Right hindlimb (tissue), 1 donor: ENCODE measurements at regions not wholly inside any gene's neighbourhood (a gene's known extent, or its start where the extent isn't known, plus 50 kb on each side); places are given as distances from the start of the nearest gene placed in this dataset.

Experiments used
- DNase-seq: peaks from one replicate; pipeline ENCODE4 v3.0.0-alpha.2; 2018

DNA sequence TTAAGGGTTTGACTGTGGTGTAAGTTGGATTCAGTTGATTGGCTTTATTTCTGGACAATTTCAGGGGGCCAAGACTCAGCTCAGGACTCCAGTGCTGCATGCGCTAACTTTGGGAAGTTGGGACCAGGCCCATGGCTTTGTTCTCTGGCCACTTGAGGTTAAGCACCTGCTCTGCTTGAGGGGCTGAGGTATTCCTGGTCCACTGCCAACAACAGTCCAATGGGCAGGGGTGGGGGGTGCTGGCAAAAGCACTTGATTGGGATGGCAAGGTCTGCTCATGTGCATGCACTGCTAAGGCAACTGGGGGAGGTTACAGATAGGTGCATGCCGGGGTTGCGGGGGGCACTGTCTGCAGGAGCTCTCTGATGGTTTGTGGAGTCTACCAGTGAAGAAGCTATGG, 52.6 kb upstream of the ASB17 start:
- DNase-seq: no peak

DNA sequence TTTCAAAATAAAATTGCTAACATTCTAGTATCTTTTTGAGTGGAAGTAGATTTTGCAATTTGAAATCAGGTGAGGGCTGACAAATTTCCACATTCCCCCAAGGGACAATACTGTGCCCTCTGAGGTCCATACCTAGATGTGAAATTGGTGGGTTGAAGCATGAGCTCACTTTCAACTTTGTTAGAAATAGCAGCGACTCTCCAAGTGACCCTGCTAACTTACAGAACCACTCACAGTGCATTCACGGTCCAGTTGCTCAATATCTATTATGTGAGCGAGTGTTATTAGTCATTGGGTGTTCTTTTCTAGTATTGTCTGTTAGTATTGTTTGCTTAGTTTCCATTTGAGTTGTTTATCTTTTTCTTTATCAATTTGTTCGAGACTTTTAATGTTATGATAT, 53.6 kb upstream of the ASB17 start:
- DNase-seq: no peak

DNA sequence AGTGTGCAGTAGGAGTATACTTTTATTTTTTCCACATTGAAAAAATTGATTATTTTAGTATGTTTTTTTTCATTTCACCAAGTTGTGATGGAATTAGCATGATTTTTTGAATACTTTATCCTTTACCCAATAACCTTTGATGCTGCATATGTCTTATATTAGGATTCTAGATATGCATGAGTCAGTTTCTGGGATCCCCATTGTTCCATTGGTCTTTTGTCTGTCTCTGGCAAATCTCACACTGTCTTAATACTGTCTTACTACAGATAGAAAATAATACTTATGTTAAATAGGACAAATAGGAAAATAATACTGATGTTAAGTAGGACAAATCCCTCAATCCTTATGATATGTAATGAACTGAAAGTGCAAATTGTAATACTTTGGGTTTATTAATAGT, 54.3 kb upstream of the ASB17 start:
- no peak for DNase-seq

DNA sequence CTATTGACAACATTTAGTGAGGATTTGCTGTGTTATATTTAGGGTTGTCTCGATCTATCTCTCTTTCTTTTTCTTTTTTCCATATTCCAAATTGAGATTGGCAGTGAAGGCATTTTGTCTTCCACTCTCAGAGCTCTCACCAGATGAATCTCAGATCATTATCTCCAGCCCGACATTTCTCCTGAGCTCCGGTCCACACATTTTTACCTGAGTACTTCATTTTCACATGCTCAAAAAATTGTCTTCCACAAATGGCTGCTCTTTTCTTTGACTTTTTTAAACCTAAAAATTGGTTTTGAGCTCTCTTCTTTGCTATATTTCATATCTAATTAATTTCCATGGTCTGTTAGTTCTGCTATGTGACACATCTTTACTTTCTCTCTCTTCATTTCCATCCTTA, 56.9 kb upstream of the ASB17 start:
- DNase-seq: no peak

DNA sequence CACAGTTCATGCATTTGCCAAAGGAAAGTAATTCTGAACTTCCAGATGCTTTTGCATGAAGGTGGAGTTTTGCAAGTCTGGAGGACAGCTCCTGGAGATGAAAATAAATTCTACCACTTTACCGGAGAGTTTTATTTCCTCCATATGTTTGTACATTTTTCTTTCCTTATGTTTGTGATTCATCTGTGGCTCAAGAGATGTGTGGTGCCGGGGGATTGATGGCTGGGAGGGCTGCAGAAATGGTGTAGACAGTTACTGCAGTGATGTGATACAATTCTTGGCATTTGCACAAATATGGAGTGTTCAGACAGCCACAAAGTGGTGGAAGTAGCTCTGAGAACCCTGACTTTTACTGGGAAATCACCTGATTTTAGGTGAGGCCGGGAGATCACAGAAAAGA, 58.5 kb upstream of the ASB17 start:
- no peak for DNase-seq

DNA sequence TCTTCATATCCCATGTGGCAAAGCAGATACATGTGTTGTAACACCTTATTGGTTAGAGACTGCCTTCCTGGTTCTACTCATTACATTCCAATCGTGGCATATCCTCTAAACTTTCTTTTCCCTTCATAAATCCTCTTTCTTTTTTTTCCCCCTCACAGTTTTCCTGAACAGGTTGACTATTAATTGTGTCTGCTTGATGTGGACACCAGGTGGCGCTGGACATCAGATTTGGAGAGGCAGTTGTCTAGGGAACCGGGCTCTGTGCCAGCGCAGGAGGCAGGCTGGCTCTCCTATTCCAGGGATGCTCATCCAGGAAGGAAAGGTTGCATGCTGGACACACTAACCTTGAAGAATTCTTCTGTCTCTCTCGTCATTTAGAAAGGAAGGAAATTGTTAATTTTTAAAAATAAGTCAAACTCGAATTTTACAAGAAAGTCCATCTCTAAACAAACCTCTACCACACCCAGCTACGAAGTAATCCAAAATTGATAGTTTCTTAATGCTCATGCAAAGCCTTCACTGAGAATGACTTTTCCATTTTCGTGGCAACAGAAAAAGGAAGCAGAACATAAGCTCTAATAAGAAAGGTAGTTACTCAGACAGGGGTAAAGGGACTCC, 59.4 kb upstream of the ASB17 start:
- DNase-seq: peak; percentile 84

DNA sequence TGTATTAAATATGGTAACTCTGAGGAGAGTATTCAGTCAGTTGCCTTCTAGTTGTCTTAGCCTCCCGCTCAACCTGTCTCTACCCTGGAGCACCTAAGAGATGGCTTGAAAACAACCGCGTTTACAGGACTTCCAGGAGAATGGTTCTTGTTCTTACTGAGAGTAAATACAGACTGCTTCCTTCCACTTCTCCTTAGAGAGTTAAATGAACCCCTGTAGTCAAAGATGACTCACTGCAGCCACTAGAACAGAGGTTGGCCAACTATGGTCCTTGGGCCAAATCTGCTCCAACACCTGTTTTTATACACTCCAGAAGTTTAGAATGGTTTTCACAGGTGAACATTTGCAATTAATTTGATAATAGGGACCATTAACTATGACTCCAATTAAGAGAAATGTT, 60.1 kb upstream of the ASB17 start:
- DNase-seq: no peak

DNA sequence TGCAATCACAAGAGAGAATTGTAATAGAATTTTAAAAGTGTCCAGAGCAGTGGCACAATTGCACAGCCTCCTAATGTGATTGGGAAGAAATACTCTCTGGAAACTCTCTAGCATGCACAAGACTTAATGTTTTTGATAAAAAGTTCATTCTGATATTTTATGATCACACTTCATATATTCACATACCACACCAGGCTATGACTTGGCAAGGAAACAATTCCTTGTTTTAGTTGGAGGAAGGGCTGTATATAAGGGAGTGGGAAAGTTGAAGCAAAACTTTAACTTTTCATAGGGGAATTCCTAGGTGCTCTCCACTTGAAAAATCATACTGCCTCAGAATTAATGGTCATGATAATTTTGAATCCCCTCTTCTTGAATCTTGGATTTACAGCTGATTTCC, 61.5 kb upstream of the ASB17 start:
- no peak for DNase-seq

DNA sequence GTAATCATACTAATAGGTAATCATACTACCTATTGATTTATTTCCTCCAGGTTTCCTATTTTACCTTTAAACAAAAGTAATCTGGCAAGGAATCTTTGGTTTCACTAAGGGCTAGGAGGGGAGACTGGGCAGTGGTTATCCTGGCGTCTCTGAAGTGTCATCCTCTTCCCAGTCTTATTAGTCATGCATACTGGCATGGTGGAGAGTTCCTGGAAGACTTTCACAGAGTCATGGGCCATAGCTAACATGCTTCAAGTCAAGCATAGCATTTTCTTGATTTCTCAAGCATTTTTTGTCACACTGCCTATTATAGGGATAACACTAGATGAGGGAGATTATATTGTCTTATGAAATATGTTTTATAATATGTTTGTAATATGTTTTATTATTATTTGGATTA, 64.0 kb upstream of the ASB17 start:
- DNase-seq: no peak

DNA sequence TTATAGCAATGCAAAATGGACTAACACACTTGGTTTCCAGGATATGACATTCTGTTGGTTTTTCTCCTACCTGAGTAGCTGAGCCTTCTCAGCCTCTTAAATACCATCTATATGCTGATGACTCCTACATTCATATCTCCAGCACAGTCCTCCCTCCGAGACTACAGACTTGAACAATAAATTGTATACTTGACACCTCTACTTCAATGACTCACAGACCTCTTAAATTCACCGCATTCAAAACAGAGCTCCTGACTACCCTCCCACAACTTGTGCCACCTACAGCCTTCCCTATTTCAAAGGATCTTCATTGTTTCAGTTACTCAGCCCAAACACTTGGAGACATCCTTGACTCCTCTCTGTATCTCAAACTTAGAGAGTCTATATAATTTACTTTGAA, 66.8 kb upstream of the ASB17 start:
- no peak for DNase-seq

DNA sequence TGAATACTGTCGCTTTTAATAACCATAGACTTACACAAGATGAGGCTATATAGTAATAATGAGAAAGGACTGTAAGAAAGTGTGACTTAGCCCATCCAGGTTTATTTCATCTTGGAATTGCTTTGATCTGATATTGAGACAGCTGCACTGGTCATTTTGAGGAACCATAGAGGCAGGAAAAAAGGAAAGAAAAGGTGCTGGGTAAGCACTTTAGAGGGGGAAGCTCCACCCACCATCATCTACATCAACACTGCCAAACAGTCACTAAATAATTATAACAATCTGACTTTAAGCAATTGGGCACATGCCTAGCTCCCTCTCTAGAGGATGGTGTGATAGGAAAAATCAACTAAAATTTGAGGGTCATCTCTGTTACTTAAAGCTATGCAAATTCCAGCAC, 70.6 kb upstream of the ST6GALNAC3 start:
- no peak for DNase-seq

DNA sequence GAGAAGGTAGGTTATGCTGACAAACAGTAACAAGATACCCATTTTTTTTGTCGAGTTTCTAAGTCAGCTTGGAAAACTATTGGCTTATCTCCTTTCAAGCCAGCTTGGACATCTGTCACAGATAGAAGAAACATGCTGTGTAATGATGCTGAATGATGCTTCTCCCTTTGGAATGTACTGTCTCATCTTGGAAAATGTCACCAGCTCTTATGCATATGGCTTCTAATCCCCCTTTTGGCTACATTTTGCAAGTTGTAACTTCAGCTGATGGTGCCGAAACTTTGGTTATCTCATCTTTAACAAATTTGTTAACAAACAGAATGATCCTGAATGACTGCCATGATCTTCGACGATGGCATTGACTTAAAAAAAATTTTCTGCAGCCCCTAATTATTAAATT, 68.8 kb upstream of the ST6GALNAC3 start:
- DNase-seq: no peak

DNA sequence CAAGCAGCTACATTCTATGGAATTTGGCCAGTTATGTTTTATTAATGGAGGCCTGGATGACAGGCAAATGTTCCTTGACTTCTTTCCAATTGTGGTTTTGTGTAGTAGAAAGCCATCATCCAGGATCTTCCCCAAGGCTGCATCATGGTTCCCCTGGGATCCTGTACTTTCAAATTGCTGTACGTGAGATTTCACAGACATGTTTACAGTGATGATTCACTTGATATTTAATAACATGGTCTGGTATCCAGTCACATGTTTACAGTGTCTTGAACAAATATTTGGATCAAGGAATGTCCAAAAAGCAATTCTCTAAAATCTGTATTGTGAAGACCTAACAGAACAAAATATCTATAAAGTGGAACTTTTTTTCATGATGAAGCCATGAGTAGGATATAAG, 68.3 kb upstream of the ST6GALNAC3 start:
- DNase-seq: no peak

DNA sequence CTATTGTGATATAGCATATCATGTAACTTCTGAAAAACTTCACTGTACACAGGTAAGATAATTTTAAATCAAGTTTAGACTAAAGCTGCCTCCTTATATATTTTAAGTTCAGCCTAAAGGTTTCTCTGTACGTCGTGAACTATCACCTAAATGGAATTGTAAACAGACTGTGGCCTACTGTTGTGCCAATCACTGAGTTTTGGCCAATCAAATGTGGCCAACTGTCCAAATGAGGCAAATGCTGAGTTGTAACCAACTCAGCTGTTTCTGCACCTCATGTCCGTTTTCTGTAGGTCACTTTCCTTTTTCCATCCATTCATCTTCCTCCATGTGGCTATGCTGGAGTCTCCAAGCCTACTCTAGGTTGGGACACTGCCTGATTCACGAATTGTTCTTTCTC, 63.7 kb upstream of the ST6GALNAC3 start:
- DNase-seq: no peak

DNA sequence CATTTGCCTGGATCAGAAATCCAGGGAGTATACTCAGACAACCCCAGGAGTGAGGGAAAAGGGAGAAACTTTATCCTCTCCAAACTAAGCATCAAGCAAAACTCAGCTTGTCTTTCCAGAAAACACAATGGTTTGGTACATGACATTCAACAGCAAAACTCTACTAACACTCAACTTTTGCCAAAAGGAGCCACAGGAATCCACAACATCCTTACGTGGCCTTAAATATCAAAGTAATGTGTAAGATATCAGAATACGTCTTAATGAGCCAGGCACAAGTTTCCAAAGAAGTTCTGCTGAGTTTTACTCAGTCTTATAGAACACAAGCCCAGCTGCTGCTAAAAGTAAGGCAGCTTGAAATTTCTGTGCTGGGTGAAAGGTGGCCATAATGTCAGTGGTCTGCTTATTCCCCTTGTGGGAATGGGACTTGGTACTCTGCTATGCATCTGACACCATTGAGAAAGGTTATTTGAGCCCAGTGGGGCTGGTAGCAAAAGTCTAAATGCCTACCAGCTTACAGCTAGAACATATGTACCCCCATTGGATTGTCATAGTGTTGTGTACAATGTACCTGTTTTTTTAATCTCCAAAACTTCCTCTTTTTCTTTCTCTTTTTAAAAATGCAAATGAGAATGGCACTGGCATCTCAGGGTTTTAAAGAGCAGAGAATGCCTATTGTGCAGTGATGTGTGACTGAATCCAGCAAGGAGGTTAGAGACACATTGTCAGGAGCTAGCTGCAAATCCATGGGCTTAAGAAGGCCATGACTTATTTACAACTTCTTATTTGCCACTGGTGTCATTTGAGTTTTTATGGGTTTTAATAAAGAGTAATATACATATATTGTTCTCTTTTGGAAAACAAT, 62.0 kb upstream of the ST6GALNAC3 start:
- no peak for DNase-seq

DNA sequence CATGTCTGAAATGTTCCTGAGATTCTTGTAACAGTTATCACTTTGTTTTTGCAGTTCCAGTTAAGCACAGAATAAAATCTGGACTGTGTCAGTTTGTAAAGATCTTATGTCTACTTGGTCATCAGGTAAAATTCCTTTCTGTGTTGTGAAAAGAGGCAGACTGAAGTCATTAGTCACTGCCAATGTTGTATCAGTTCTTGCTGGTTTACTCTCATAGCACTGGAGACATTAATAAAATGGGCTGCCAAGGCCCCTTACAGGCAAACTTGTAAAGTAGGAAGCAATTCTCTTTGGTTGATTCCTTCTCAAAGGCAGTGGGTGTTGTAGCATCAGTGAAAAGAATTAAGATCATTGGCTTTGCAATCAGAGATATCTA, 61.4 kb upstream of the ST6GALNAC3 start:
- no peak for DNase-seq

DNA sequence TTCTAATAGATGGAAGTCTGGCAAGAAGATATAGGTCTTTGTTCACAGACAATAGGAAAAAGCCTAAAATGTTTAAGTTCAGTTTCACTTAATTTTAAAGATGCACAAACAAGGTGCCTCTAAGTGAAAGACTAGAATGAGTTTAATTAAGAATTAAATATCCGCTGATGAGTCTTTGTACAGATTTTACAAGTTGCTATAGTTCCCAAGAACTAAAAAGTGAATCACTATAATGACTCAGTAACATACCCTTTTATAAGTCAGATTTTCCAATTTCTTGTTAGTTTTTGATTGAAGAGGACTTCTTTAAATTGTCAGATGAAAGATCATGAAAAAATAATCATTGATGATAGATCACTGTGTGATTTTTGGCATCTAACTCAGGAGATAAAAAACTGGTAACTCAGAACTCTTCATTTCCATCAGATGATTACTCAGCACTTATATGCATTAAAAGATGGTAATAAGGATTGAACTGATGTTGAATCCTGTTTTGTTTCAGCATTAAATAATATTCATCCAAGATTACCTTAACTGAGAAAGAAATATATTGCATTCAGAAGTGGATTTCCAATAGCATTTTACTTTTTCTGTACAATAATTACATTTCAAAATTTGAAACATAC, 59.0 kb upstream of the ST6GALNAC3 start:
- no peak for DNase-seq

DNA sequence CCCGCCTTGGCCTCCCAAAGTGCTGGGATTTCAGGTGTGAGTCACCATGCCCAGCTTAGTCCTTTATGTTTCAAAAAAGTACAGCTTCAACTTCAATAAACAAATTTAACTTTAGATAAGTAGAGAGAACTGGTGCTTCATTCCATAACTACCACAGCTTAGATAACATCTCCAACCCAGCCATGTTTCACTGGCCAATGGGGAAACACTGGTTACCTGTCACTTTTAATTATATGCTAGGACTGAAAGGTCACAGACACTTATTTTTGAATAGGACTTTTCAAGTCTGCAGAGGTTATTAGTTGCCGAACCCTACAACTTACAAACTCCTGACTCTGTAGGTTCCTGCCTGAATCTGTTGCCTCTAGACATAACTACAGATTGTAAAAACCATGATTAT, 56.5 kb upstream of the ST6GALNAC3 start:
- no peak for DNase-seq

DNA sequence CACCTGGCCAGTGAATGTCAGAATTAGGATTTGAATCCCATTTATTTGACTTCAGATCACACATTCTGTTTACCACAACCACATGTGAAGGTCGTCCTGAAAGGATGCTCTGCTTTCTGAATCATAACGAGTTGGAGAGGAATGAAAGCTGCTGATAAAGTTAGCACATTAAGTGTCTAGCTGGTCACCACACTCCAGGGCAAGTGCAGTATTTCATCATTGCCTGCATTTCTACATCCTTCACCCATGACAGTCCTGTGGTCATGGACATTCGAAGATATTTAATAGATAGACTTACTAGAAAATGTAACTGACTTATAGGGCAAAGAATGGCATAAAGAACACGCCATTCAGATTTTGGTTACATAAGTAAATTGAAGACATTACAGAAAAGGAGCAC, 52.7 kb upstream of the ST6GALNAC3 start:
- DNase-seq: no peak

DNA sequence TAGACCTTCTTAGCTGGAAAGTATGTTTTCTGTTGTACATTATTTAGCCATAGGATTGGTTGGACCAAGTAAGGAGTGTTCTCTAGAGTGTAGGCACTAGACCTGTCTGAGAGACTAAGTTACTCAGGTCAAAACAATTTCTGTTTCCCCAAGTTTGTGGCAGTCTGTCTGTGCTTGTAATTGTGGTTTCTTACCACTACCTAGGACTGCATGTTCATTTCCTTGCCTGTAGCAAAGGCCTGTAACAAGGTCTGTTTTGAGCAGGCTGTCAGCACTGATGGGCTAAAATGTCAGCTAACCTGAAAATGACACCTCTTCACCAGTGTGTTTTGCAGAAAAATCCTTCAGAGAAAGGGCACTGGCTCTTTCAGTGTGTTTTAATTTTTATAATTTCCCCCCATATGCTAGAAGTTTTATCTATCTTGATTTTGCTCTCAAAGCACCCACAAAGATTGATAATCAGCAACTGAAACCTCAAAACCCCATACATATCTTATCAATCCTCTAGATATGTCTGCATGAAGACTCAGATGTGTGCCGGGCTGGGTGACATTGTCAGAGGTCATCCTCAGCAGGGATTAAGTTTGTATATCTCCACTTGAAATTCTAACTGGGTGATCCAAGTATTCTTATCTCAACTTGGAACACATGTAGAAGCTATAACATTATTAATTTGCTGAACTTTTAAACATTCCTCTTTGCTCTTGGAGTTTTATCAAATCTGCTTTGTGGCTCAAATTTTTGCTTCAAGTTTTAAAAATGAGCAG, 50.7 kb upstream of the ST6GALNAC3 start:
- DNase-seq: no peak
